Spleen (tissue), 11 donors: ENCODE measurements at regions not wholly inside any gene's neighbourhood (a gene's known extent, or its start where the extent isn't known, plus 50 kb on each side); places are given as distances from the start of the nearest gene placed in this dataset.

Experiments used
- DNase-seq: peaks from one replicate; pipeline ENCODE4 v3.0.0-alpha.2; 2020
- H3K27ac ChIP-seq, 8 donors: fragments of 200-600 bp; sonication (generic) in 7 of 8; 1 replicate in 4 of 8; 2 replicates in 4 of 8; pipeline versions ENCODE4 v1.5.0 to v1.8.0; 2016 to 2021; ENCODE audit warnings: inconsistent platforms in 4 of 8, mild to moderate bottlenecking in 4 of 8, moderate library complexity in 1 of 8
- H3K27me3 ChIP-seq, 7 donors: fragments of 200-600 bp; sonication (generic) in 6 of 7; replicated peaks in 1 of 7; 1 replicate in 4 of 7; 2 replicates in 3 of 7; pipeline versions ENCODE4 v1.5.0 to v1.8.0; 2016 to 2021; ENCODE audit warnings: inconsistent platforms in 3 of 7, mild to moderate bottlenecking in 1 of 7
- H3K36me3 ChIP-seq, 6 donors: fragments of 200-600 bp; sonication (generic) in 5 of 6; 1 replicate in 4 of 6; 2 replicates in 2 of 6; pipeline versions ENCODE4 v1.5.0 to v1.8.0; 2016 to 2021; ENCODE audit warnings: inconsistent platforms in 2 of 6
- H3K4me1 ChIP-seq, 6 donors: fragments of 200-600 bp; sonication (generic) in 5 of 6; 1 replicate in 3 of 6; 2 replicates in 3 of 6; pipeline versions ENCODE4 v1.5.0 to v1.8.0; 2016 to 2021; ENCODE audit warnings: inconsistent platforms in 3 of 6
- H3K4me3 ChIP-seq, 8 donors: fragments of 200-600 bp; sonication (generic) in 7 of 8; 1 replicate in 4 of 8; 2 replicates in 4 of 8; pipeline versions ENCODE4 v1.5.0 to v1.8.0; 2016 to 2021; ENCODE audit warnings: inconsistent platforms in 4 of 8, mild to moderate bottlenecking in 4 of 8, moderate library complexity in 2 of 8
- H3K9me3 ChIP-seq, 8 donors: fragments of 200-600 bp; sonication (generic) in 7 of 8; 1 replicate in 4 of 8; 2 replicates in 4 of 8; pipeline versions ENCODE4 v1.5.0 to v1.8.0; 2016 to 2021; ENCODE audit warnings: inconsistent platforms in 4 of 8
- POLR2A ChIP-seq, 3 donors: fragments of 450-650 bp; IDR thresholded peaks; one replicate each; pipeline ENCODE4 v1.5.1; 2017; ENCODE audit warnings: antibody characterized with exemption in 3 of 3, mild to moderate bottlenecking in 1 of 3
- POLR2AphosphoS5 ChIP-seq, 3 donors: sonication (generic); formaldehyde crosslinking; IDR thresholded peaks; one replicate each; pipeline ENCODE4 v1.5.1; 2017; ENCODE audit warnings: antibody characterized with exemption in 3 of 3
- WGBS, 5 donors: extraction: QIAGEN DNeasy Blood & Tissue Kit in 3 of 5; methylation state at CpG; one replicate each; pipeline versions ENCODE4 v1.1.5 to v1.1.7; 2013 to 2018; 5-methylcytosine and 5-hydroxymethylcytosine counted together
- intact Hi-C: fragments of 100-400 bp; cut with DNase I; formaldehyde crosslinking; loops from one replicate; pipeline ENCODE4 v1.15.0; 2023; ENCODE audit warnings: low total_unique reads
- TF ChIP-seq, protein P1 (sequence below), 11 experiments: fragments of 200-600 bp in 7 of 11; fragments of 450-650 bp in 4 of 11; sonication (generic) in 4 of 11; IDR thresholded peaks in 8 of 11; conservative IDR thresholded peaks in 3 of 11; 1 replicate in 7 of 11; 2 replicates in 4 of 11; pipeline versions ENCODE4 v1.4.0 to v1.8.0; 2016 to 2021; ENCODE audit warnings: antibody characterized with exemption in 11 of 11, inconsistent platforms in 4 of 11, mild to moderate bottlenecking in 1 of 11
- donor health status: healthy with polysubstance abuse.
- donor health status: DM: no; HTN: no; CAD: no; lungs with moderate emphysema.
- donor health status: DM: no; HTN: no; CAD: no.
- donor health status: Bipolar disorder and iron deficiency.
- donor health status: healthy.
- donor health status: DM: no; HTN: no; CAD: no.
- donor health status: DM: yes; HTN: yes; CAD: no.

DNA sequence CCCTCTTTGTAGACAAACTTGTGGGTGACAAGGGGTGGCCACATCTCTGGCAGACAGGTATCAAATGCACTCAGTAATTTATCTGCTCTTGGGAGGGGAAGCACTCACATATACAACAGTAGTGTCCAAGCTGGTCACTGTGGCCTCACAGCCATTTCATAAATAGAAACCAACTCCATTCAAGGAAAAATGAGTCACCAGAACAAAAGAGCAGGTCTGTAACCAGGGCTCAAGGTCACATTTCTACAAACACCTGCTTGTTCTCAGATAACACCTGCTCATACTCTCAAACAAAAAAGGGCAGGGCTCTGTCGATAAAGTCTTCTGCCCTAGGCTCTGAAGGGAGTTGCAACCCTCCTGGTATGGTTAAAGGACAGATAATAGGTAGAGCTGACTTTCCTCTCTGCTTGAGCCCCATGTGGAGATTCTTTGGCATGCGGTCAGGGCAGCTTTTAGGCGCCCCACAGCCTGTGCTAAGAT lies 459.0 kb downstream of the BCL11A start:
- DNase-seq: no peak
- Histone ChIP-seq H3K9me3 (no peaks in the 10 kb centered on the region), H3K27me3 (no peaks in the 10 kb centered on the region), H3K27ac (no peak overlapping the region), H3K4me1 (no peaks in the 10 kb centered on the region), H3K36me3 (no peaks in the 10 kb centered on the region), H3K4me3 (no peak overlapping the region)
- TF ChIP-seq POLR2AphosphoS5 (IDR thresholded peaks at IDR 0.05) (no peak), POLR2A (IDR thresholded peaks at IDR 0.05) (no peak)
- TF ChIP-seq, protein P1, sequence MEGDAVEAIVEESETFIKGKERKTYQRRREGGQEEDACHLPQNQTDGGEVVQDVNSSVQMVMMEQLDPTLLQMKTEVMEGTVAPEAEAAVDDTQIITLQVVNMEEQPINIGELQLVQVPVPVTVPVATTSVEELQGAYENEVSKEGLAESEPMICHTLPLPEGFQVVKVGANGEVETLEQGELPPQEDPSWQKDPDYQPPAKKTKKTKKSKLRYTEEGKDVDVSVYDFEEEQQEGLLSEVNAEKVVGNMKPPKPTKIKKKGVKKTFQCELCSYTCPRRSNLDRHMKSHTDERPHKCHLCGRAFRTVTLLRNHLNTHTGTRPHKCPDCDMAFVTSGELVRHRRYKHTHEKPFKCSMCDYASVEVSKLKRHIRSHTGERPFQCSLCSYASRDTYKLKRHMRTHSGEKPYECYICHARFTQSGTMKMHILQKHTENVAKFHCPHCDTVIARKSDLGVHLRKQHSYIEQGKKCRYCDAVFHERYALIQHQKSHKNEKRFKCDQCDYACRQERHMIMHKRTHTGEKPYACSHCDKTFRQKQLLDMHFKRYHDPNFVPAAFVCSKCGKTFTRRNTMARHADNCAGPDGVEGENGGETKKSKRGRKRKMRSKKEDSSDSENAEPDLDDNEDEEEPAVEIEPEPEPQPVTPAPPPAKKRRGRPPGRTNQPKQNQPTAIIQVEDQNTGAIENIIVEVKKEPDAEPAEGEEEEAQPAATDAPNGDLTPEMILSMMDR (IDR thresholded peaks at IDR 0.05 in 8 of 11, conservative IDR thresholded peaks at IDR 0.05 in 3 of 11): no peak
- intact Hi-C loops: no loop called here
- WGBS, 5 donors: 72 to 86% (median 80%) methylated on average over 3 of the region's 3 CpGs

DNA sequence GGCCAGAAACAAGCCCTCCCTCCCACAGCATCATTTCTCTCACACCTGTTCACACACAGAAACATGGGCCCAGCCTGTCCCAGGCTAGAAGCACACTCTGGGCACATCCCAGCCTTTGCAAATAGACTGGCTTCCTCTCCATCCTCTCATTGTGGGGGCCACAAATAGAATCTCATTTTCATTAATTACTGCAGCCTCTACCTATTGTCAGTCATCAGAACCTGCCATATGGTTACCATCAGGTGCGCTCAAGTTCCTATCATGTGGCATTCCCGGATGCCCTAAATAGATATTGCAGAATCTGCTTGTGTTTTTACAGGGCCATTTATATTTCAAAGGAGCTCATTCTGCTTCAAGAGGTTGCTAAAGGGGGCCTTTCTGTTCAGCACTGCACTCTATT lies 460.7 kb downstream of the BCL11A start:
- no peak overlapping the region for H3K27ac ChIP-seq
- H3K4me3 ChIP-seq: no peak overlapping the region
- no peak for TF ChIP-seq POLR2A (IDR thresholded peaks at IDR 0.05)
- TF ChIP-seq, protein P1 (IDR thresholded peaks at IDR 0.05 in 8 of 11, conservative IDR thresholded peaks at IDR 0.05 in 3 of 11): no peak
- no peak for TF ChIP-seq POLR2AphosphoS5 (IDR thresholded peaks at IDR 0.05)
- H3K27me3 ChIP-seq: no peaks in the 10 kb centered on the region
- no peaks in the 10 kb centered on the region for H3K36me3 ChIP-seq
- intact Hi-C loops: no loop called here
- no peaks in the 10 kb centered on the region for H3K9me3 ChIP-seq
- no peak for DNase-seq
- no peaks in the 10 kb centered on the region for H3K4me1 ChIP-seq
- WGBS, 5 donors: 96 to 100% (median 97%) methylated on average over 2 of the region's 2 CpGs

DNA sequence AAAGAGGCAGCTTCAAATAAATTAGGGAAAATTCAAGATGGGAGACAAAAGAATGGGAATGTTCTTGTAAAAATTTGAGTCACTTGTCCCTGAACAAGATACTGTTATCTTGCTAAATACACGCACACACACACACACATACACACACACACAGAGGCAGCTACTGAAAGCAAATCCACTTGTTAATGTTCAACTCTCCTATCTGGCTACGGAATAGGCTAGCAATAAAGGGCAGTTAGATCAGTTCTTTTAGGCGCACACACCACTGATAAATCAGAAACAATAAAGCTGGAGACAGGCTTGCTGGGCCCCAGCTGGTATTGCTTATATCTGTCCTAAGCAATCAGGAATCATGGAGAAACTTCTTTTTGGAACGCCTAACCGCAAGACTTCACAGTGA lies 461.6 kb downstream of the BCL11A start:
- WGBS, 5 donors: 92 to 94% (median 93%) methylated on average over 5 of the region's 5 CpGs
- H3K4me1 ChIP-seq: no peaks in the 10 kb centered on the region
- no peaks in the 10 kb centered on the region for H3K9me3 ChIP-seq
- DNase-seq: no peak
- TF ChIP-seq POLR2A (IDR thresholded peaks at IDR 0.05): no peak
- TF ChIP-seq POLR2AphosphoS5 (IDR thresholded peaks at IDR 0.05): no peak
- TF ChIP-seq, protein P1 (IDR thresholded peaks at IDR 0.05 in 8 of 11, conservative IDR thresholded peaks at IDR 0.05 in 3 of 11): no peak
- H3K4me3 ChIP-seq: no peak overlapping the region
- no peak overlapping the region for H3K27ac ChIP-seq
- intact Hi-C loops: no loop called here
- no peaks in the 10 kb centered on the region for H3K27me3 ChIP-seq
- H3K36me3 ChIP-seq: no peaks in the 10 kb centered on the region

DNA sequence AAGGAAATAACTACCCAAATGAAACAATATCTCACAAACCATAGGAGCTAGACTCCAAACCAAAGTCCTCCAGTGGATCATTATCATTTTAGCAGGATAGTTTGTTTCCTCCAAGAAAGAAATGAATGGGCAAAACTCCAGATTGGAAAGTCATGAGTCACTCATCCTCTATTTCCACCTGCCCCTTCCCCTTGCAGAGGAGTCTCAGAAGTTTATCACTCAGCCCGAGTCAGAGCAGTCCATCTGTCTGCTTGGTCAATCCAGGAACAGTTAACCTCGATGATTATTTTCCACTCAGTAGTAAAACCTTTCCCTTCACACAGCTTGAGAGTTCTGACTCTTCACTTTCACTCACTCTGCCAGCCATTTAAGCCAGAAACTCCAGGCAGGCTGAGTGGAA lies 462.2 kb downstream of the BCL11A start:
- TF ChIP-seq, protein P1 (IDR thresholded peaks at IDR 0.05 in 8 of 11, conservative IDR thresholded peaks at IDR 0.05 in 3 of 11): no peak
- TF ChIP-seq POLR2A (IDR thresholded peaks at IDR 0.05): no peak
- TF ChIP-seq POLR2AphosphoS5 (IDR thresholded peaks at IDR 0.05): no peak
- 19 to 57% (median 43%) methylated on average over 2 of the region's 2 CpGs for WGBS, 5 donors

More for the DNA sequence above, 462.2 kb downstream of the BCL11A start:
- Histone ChIP-seq H3K36me3 (no peaks in the 10 kb centered on the region), H3K27ac (no peak overlapping the region), H3K9me3 (no peaks in the 10 kb centered on the region), H3K4me3 (no peak overlapping the region), H3K27me3 (no peaks in the 10 kb centered on the region), H3K4me1 (no peaks in the 10 kb centered on the region)
- intact Hi-C loops: no loop called here
- DNase-seq: no peak
